ENCODE measurements at regions not wholly inside any gene's neighbourhood (a gene's known extent, or its start where the extent isn't known, plus 50 kb on each side); places are given as distances from the start of the nearest gene placed in this dataset.

- no peaks in the 10 kb centered on the region for H3K9me3 ChIP-seq
- no peaks in the 10 kb centered on the region for H3K36me3 ChIP-seq
- H3K4me3 ChIP-seq = no peak overlapping the region
- no peak for DNase-seq
- H3K27me3 ChIP-seq = no peaks in the 10 kb centered on the region
These were observed 158.3 kb upstream of the RNPC3 start for GRCh38 chr1:103367186-103367585.

- DNase-seq = no peak
- Histone ChIP-seq H3K9me3 (no peaks in the 10 kb centered on the region), H3K36me3 (no peaks in the 10 kb centered on the region), H3K27me3 (no peaks in the 10 kb centered on the region), H3K4me3 (no peak overlapping the region)
These were observed 159.5 kb upstream of the RNPC3 start for GRCh38 chr1:103365860-103366569.

GRCh38 chr1:103363008-103363365, 162.5 kb upstream of the RNPC3 start:
- DNase-seq = no peak
- Histone ChIP-seq H3K27me3 (no peaks in the 10 kb centered on the region), H3K9me3 (no peaks in the 10 kb centered on the region), H3K36me3 (no peaks in the 10 kb centered on the region), H3K4me3 (no peak overlapping the region)

- Histone ChIP-seq H3K27me3 (no peaks in the 10 kb centered on the region), H3K9me3 (no peaks in the 10 kb centered on the region), H3K4me3 (no peak overlapping the region), H3K36me3 (no peaks in the 10 kb centered on the region)
- DNase-seq = no peak
These were observed 163.0 kb upstream of the RNPC3 start for GRCh38 chr1:103362348-103363007.

- no peaks in the 10 kb centered on the region for H3K9me3 ChIP-seq
- no peaks in the 10 kb centered on the region for H3K36me3 ChIP-seq
- no peak for DNase-seq
- no peak overlapping the region for H3K4me3 ChIP-seq
- H3K27me3 ChIP-seq = no peaks in the 10 kb centered on the region
These were observed 172.1 kb upstream of the RNPC3 start for GRCh38 chr1:103353391-103353790.

- DNase-seq = no peak
- Histone ChIP-seq H3K27me3 (no peaks in the 10 kb centered on the region), H3K9me3 (no peaks in the 10 kb centered on the region), H3K36me3 (no peaks in the 10 kb centered on the region), H3K4me3 (no peak overlapping the region)
These were observed 177.4 kb upstream of the RNPC3 start for GRCh38 chr1:103348136-103348535.

GRCh38 chr1:103344930-103345329, 180.6 kb upstream of the RNPC3 start:
- H3K27me3 ChIP-seq = no peaks in the 10 kb centered on the region
- DNase-seq = no peak
- no peaks in the 10 kb centered on the region for H3K36me3 ChIP-seq
- H3K9me3 ChIP-seq = no peaks in the 10 kb centered on the region
- H3K4me3 ChIP-seq = no peak overlapping the region

- no peaks in the 10 kb centered on the region for H3K9me3 ChIP-seq
- no peak overlapping the region for H3K4me3 ChIP-seq
- DNase-seq = no peak
- H3K27me3 ChIP-seq = no peaks in the 10 kb centered on the region
- H3K36me3 ChIP-seq = no peaks in the 10 kb centered on the region
These were observed 184.1 kb upstream of the RNPC3 start for GRCh38 chr1:103341377-103341880.

- Histone ChIP-seq H3K9me3 (no peaks in the 10 kb centered on the region), H3K36me3 (no peaks in the 10 kb centered on the region), H3K27me3 (no peaks in the 10 kb centered on the region), H3K4me3 (no peak overlapping the region)
- no peak for DNase-seq
These were observed 187.7 kb upstream of the RNPC3 start for GRCh38 chr1:103337779-103338178.

- no peak for DNase-seq
- H3K27me3 ChIP-seq = no peaks in the 10 kb centered on the region
- no peaks in the 10 kb centered on the region for H3K9me3 ChIP-seq
- H3K36me3 ChIP-seq = no peaks in the 10 kb centered on the region
- H3K4me3 ChIP-seq = no peak overlapping the region
These were observed 189.1 kb upstream of the RNPC3 start for GRCh38 chr1:103336408-103336807.

GRCh38 chr1:103333141-103333540, 192.4 kb upstream of the RNPC3 start:
- Histone ChIP-seq H3K27me3 (no peaks in the 10 kb centered on the region), H3K4me3 (no peak overlapping the region), H3K9me3 (no peaks in the 10 kb centered on the region), H3K36me3 (no peaks in the 10 kb centered on the region)
- no peak for DNase-seq

- Histone ChIP-seq H3K4me3 (no peak overlapping the region), H3K27me3 (no peaks in the 10 kb centered on the region), H3K9me3 (no peaks in the 10 kb centered on the region), H3K36me3 (no peaks in the 10 kb centered on the region)
- DNase-seq = no peak
These were observed 198.3 kb upstream of the RNPC3 start for GRCh38 chr1:103327054-103327719.

- Histone ChIP-seq H3K9me3 (no peaks in the 10 kb centered on the region), H3K27me3 (no peaks in the 10 kb centered on the region), H3K36me3 (no peaks in the 10 kb centered on the region), H3K4me3 (no peak overlapping the region)
- DNase-seq = no peak
These were observed 198.9 kb upstream of the RNPC3 start for GRCh38 chr1:103326595-103326994.

GRCh38 chr1:103309786-103310185, 201.5 kb upstream of the COL11A1 start:
- no peak overlapping the region for H3K4me3 ChIP-seq
- no peaks in the 10 kb centered on the region for H3K36me3 ChIP-seq
- no peak for DNase-seq
- no peaks in the 10 kb centered on the region for H3K9me3 ChIP-seq
- no peaks in the 10 kb centered on the region for H3K27me3 ChIP-seq

GRCh38 chr1:103307751-103308150, 199.4 kb upstream of the COL11A1 start:
- no peaks in the 10 kb centered on the region for H3K9me3 ChIP-seq
- no peaks in the 10 kb centered on the region for H3K27me3 ChIP-seq
- no peak overlapping the region for H3K4me3 ChIP-seq
- H3K36me3 ChIP-seq = no peaks in the 10 kb centered on the region
- no peak for DNase-seq

GRCh38 chr1:103283841-103284669, 175.7 kb upstream of the COL11A1 start:
- Histone ChIP-seq H3K4me3 (no peak overlapping the region), H3K36me3 (no peaks in the 10 kb centered on the region), H3K9me3 (no peaks in the 10 kb centered on the region), H3K27me3 (no peaks in the 10 kb centered on the region)
- no peak for DNase-seq

GRCh38 chr1:103283371-103283770, 175.0 kb upstream of the COL11A1 start:
- H3K9me3 ChIP-seq = no peaks in the 10 kb centered on the region
- H3K4me3 ChIP-seq = no peak overlapping the region
- no peak for DNase-seq
- H3K36me3 ChIP-seq = no peaks in the 10 kb centered on the region
- H3K27me3 ChIP-seq = no peaks in the 10 kb centered on the region
